NK-92 treated with Interleukin-12 subunit alpha and Interleukin-12 subunit beta, amount 100 ng/mL, for 24 hours (cell line): ENCODE measurements at regions not wholly inside any gene's neighbourhood (a gene's known extent, or its start where the extent isn't known, plus 50 kb on each side); places are given as distances from the start of the nearest gene placed in this dataset.
"Not testable (repeated sequence)": the region's sequence is repeated elsewhere in the genome, so short reads cannot be mapped to it uniquely, and the experiment has no call there.

ENCODE experiments used
- DNase-seq: peaks from one replicate; lab custom pipeline; 2025; lab: John Stamatoyannopoulos, UW

DNA sequence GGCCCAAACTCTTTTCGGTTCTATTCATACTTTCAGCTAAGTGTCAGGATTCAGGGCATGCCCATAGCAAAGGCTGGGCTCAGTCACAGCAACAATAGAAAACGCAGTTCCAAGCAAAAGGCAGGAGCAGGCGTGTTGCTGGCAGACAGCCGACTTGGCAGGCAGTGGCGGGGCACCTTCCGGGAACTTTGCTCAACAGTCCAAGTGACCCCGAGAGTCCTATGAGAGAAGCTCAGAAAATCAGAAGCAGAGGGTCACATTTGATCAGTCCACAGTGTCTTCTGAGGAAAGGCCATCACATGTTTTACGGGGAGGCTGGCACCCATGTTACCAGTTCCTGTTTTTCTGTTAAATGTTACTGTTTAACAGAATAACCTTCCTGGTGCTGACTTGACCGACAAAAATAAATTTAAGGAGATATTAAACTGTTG is 115.0 kb downstream of the DACT1 start:
- DNase-seq: no peak

DNA sequence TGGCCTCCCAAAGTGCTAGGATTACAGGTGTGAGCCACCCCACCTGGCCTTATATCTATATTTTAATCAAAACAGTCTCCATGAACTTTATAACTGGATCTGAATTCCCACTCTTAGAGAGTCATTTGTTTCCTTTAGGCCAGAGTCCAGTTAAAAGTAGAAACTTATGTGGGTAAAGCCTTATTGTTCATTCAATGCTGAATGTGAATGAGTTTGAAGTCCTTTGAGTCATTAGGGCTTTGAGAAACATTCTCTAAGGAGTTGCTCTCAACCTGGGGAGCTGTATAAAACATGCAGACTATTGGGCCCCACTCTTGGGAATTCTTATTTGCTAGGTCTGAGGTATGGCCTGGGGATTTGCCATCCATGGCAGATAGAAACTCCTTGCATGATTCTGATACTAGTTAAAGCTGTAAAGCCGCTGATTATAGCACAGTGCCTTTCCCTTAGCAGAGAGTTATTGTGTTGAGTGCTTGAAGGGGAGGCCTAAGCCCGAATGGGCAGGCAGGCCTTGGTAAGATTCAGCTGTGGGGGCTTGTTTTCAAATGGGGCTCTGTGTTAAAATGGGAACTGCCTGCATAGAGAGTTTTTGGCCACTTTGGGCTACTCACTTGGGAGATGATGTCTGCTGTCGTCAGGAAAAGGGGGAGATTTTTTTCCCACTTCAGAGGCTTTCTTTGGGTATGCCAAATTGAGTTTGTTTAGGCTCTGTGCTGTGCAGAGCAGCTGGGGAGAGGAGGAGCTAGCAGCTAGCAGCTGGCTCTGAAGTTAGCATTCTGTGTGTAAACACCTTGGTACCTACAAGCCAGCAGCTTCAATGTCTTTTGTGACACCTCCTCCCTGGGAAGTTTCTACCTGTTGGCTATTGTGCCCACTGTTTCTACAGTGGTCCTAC is 117.5 kb downstream of the DACT1 start:
- no peak for DNase-seq

DNA sequence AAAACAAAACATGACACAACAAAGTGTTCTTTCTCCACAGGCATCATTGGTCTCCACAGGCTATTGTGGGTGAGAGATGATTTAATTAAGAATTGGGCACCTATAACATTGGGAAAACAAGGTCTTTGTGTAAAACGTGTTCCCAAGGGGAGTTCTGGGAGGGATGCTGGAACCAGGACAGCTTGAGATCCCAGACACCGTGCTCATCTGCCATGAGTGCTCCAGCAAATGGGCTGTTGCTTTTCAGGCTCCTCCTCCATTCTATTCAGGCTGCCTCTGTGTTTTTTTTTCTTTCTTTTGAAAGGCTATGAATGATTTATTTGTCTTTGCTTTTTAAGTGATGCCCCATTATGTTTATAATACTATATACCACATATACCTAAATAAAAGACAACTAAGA is 122.4 kb downstream of the DACT1 start:
- no peak for DNase-seq

DNA sequence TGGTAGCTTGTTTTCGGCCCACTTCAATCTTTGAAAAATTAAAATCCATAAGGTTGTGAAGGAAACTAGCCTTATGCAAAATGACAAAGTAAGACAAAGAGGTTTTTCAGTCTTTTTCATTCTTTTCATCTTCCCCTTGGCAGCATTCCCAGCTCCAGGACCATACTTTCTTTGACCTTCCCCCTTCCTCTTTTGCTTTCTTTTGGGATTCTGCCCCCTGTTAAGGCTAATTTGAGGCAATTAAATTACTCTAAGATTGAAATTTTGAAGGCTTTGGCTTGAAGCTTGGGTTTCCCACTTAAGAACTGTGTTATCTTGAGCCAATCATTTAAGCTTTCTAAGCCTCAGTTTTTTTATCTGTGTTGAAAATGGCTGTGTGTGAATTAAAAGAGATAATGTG is 124.9 kb downstream of the DACT1 start:
- DNase-seq: no peak

DNA sequence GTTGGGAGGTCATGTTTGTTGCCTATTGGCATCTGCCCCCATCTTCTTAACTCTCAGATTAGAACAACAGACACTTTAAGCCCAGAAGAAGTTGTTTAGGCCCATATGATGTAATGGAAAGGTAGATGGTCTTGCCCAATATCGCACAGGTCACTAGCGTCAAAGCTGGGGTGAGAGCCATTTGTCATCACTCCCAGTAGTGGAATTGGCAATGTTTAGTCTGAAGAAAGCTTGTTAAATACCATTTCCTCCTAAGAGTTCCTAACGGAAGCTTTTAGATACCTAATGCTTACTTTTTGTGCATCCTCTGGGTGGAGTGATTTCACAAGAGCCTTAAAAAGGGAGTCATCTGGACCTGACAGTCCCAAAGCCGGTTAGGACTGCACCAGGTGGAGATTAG is 125.4 kb downstream of the DACT1 start:
- no peak for DNase-seq

DNA sequence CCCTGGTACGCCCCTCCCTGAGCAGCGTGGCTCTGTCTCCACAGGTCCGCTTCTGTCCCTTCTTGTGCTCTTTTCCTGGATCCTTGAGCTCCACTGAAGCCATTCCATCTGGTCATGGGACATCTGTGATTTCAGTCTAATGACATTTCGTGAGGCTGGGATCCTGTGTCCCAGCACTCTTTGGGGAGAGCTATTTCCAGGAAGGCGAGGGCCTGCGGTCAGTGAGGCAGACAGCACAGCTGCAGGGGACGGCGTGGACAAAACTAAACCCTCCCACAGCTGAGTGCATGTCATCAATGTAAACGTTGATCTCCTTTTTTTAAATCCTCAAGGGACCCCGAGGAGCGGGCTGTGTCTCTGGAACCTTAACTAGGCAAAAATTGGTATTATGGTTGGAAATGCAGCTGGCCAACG is 127.7 kb downstream of the DACT1 start:
- DNase-seq: no peak

DNA sequence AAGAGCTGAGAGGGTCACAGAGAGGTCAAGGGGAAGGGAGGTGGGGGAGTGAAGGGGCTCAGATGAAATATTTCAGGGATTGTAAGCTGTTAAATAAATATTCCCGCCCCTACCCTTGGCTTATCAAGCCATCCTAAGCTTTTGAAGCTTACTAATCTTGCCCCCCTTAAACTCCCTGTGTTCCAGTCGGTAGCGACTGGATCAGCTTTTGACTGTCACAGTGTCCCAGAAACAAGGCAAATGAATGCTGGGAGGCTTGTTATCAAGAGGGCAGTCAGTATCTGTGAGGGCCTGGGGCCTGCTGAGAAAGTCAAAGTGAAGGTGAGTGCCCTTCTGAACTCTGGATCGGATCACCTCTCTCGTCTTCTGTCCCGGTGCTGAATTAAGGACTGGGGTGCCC is 128.1 kb downstream of the DACT1 start:
- no peak for DNase-seq

DNA sequence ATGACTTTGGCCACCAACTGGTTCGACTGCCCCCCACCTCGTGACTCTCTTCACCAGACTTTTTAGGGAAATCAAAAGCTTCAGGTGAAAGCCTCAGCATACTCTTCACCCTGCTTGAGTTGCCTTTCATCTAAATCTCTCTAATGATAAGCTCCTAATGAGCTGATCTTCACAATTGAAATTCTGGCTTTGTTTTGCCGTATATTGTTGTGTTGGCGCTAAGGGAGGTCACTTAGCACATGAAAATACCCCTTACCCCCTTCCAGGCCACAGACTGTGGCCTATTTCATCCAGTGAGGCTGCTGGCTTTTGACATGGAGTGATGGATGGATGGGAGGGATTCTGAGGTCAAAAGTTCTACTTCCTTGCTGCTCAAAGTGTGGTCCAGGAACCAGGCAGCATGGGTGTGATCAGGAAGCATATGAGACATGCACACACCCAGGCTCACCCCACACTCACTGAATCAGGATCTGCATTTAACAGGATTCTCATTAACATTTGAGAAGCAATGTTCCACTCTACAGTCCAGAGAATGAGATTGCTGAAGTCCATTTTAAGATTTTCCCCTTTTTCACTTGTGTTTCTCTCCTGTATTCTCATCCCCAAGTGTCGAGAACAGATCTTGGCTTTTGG is 131.4 kb downstream of the DACT1 start:
- no peak for DNase-seq

DNA sequence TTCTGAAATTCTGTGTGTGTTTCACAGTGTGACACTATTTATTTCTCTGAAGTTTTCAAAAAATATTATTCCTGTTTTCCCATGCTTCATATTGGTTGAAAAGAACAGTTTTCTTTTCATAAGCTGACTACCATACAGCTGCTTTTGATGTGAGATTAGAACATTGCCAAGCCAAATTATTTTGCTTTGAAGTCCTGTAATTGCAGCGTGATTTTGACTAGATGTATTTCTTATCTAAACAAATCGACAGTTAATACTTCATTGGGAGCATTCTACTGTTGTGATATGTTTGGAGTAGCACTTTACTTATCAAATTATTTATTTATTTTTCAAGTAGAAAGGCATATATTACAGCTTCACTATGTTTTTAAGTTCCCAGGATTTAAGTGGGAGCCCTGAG is 132.0 kb downstream of the DACT1 start:
- no peak for DNase-seq

DNA sequence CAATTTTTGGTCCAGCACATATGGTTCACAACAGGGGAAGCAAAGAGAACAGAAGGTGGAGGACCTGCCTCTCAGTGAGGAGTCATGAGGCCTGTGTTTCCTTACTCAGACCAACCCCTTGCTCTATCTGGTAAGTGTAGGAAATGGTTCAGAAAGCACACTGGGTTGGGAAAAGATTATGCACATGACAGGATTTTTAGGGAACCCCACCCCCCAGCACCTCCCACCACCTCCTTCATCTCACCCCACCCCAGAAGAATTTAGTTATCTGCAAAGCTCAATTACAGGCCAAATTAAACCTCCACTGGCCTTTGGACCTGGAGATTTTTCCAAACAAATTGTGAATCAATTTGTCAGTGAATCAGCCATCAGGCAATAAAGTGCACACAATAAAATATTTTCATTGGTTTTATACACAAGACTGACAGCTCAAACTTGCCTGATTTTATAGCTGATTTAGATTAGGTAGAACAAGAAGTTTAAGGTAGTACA is 132.8 kb downstream of the DACT1 start:
- no peak for DNase-seq

DNA sequence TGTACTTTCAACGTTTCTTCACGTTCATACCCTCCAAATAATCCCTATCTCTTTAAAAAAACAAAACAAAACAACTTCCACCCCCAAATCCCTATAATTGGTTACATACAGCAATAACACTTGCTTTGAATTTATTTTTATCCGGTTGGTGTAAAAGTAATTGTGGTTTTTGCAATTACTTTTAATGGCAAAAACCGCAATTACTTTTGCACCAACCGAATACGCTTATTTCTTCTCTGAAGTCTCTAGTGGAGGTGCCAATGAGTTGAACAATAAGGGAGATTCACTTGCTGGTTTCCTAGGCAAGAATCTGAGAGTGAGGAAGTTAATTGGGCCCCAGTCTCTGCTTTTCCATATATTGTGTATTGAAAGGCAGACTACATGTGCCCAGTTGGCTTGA is 133.3 kb downstream of the DACT1 start:
- no peak for DNase-seq

DNA sequence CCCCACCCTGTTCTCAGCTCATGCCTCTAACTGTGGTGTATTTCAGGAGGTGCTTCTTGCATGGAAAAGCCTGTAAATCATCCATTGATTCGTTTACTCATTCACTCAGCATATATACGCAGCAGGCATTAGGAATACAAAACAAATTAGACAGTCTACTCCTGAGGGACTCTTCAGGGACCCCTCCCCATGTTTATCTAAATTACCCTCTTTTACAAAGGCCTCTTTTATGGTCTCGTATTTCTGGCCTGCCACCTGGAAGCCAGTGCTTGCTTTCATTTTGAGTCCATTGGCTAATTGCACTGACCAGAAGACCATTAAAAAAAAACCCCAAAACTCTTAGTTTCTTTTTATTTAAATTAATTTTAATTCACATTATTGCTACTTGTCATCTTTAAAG is 134.4 kb downstream of the DACT1 start:
- DNase-seq: no peak

DNA sequence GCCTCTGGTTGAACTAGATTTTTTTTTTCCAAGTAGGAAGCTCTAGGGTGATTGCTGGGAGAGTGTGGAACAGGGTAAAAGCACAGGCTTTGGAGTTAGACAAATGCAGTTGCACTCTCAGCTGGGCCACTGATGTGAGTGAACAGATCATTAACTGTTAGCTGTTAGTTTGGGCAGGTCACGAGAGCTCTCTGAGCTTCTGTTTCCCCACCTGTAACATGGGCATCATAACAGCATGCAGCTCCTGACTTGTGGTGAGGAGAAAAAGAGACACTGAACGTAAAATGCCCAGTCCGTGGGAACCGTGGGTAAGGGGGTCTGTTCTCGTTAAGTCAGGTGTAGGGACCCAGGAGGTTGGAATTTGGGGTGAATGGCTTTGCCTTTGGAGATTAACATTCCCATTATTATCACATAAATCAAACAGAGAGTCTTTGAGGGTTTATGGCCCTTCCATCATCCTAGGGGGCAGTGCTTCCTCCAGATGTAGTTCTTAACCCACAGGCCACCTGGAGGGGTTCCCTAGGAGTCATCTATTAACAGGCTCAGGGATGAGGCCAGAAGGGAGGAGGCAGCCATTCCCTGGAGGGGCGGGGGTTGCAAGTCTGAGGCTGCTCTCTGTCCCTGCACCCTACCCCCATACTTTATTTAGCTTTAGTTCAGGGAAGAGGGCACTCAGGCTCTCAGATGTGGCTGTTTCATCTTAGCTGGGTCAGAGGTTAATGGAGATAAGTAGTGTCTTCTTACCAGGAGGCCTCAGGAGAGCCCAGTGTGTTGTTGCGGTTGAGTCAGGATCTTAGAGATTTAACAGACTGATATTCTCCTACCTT is 135.2 kb downstream of the DACT1 start:
- no peak for DNase-seq

DNA sequence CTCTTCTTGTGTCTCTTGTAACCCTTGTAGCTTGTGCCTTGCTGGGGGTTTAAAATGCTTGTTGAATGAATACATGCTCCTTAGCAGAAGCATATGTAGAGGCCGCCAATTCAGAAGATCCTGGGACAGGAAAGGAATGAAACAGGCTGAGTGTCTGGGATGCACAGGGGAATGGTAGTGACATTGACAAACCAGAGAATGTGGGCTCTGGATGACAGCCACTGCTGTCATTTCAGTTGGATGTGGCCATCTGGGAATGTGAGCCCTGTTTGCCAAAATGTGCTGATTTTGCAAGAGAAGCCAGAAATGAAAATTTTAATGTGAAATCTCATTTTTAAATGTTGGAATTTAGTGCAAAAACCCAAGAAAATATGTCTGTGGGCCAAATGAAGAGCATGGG is 136.8 kb downstream of the DACT1 start:
- no peak for DNase-seq

DNA sequence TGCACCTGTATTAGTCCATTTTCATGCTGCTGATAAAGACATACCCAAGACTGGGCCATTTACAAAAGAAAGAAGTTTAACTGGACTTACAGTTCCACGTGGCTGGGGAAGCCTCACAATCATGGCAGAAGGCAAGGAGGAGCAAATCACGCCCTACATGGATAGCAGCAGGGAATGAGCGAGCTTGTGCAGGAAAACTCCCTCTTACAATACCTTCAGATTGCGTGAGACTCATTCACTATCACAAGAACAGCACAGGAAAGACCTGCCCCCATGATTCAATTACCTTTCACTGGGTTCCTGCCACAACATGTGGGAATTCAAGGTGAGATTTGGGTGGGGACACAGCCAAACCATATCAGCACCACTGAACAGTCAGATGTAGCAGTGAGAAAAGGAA is 137.4 kb downstream of the DACT1 start:
- not testable (repeated sequence) for DNase-seq

DNA sequence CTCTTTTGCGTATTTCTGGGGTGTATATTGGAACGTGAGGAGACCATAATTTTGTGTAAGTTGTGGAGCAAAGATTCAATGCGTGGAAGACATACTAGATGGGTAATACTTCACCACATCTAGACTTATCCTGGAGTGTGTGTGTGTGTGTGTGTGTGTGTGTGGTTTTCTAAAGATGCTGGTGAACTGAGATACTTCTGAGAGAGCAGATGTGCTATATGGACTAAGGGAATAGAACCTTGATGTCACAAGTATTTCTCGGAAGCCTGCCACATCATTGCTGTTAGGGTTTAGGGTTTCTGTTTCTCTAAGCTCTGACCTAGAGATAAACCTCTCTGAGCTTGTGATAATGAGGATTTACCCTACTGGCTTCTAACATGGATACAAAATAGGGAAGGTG is 138.8 kb downstream of the DACT1 start:
- no peak for DNase-seq

DNA sequence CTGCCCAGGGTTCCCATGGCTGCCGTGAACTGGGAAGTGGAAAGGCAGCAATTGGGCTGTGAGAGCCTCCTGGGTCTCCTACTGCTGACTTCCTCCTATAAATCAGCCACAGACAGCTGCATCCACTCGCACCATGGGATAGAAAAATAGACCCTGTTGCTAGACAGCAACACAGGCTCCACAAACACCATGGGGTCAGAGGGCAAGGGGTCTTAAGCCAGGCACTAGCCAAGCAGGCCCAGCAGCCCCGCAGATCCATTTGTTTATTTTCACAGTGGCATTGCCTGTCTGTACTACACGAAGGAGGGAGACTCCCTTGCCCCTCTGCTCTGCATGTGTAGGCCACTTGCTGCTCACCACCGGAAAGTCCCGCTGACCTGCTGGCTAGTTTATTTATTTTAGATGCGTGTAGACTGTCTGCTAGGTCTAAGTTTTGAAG is 139.8 kb downstream of the DACT1 start:
- DNase-seq: no peak

DNA sequence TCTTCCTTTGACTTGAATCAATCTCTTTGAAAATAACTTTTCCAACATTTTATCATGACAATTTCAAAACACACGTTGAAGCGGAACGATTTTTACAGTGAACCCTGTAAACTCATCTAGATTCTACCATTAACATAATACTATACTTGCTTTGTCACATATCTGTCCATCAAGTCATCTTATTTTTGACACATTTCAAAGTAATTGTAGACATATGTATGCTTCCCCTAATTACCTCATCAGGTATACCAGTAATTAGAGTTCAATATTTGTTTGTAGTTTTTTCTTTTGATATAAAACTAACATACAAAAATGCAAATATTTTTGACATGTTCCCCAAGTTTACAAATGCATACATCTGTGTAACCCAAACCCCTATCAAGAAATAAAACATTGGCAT is 140.4 kb downstream of the DACT1 start:
- DNase-seq: no peak

DNA sequence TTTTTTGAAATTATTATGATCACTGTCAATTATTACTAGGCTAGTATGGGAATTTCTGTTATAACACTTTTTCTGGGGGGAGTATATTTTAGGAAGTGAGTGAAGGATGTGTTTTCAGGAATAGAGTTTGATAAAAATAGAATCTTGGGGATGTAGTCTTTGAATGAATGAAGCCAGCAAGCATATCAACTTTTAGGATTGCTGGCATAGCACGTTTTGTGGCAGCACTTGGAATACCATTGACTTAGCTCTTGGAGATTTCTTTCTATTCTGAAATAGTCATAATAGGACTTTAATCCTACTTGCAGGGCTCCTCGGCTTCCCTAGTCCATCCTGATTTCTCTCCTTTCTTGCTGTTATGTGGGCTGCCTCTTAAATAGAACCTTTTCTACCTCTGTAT is 141.6 kb downstream of the DACT1 start:
- DNase-seq: no peak

DNA sequence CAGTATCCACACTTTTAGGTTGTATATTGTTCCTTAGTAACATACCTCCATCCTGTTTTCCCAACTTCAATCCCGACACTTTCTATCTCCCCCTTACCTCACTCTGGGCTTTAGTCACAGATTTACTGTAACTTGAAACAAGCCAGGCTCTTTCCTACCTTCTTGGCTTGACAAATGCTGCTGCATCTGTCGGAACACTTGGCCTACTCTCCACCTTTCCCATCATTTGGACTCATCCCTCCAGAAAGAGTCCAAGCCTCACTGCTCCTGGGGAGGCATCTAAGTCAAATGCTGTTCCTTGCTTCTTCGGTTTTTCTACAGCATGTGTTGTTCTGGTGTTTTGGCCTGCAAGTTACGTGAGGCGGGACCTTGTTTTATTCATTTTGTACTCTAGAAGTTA is 142.4 kb downstream of the DACT1 start:
- DNase-seq: no peak

DNA sequence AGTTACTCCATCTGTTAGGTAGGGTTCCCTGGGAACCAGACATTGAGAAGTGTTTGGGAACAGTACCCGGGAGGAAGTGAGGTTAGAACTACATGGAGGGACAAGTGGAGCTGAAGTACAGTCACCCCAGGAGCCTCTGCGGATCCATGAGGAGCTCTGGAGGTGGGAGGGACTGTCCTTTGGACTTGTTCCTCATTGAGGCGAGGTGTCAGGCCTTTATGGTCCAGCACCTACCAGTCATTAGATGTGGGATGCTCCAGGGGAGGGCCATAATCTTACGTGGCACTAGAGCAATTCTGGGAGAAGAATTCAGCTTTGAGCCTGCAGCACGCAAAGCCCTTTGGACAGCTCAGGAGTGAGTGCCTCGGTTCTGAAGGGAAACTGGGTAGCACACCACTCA is 142.8 kb downstream of the DACT1 start:
- no peak for DNase-seq

DNA sequence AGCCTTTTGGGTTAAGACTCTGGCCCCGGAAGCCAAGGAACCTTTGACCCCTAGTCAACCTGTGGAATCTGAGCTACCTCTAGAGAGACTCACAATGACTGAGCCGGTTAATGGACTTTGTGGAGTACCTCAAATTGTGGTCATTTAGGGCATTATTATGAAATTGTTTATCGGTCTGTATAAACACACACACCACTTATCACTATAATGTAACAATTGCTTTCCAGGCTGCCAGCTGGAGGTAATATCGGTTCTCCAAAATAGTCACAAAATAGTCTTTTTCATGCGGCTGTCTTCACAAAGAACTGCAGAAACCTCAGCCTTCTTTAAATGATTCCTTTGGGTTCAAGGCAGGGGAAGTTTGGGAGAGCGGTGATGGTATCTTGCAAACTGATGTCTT is 144.2 kb downstream of the DACT1 start:
- DNase-seq: no peak
